IPS-18a (cell line): ENCODE measurements at regions not wholly inside any gene's neighbourhood (a gene's known extent, or its start where the extent isn't known, plus 50 kb on each side); places are given as distances from the start of the nearest gene placed in this dataset.
A peak's percentile ranks its signal among the peaks of the same experiment; 100 is the strongest.

Experiments
- H3K27ac ChIP-seq: one replicate; pipeline ENCODE4 v1.5.1; 2013; ENCODE audit warnings: low read length
- H3K27me3 ChIP-seq: one replicate; pipeline ENCODE4 v1.6.1; 2013; ENCODE audit warnings: mild to moderate bottlenecking, low read length; ENCODE audit not compliant: control insufficient read depth, insufficient read depth
- H3K36me3 ChIP-seq: one replicate; pipeline ENCODE4 v1.6.1; 2013; ENCODE audit warnings: low read depth, low read length; ENCODE audit not compliant: control insufficient read depth
- H3K4me1 ChIP-seq: one replicate; pipeline ENCODE4 v1.6.1; 2013; ENCODE audit warnings: low read depth, low read length; ENCODE audit not compliant: control insufficient read depth
- H3K4me3 ChIP-seq: one replicate; pipeline ENCODE4 v1.5.1; 2013; ENCODE audit warnings: low read length
- H3K9ac ChIP-seq: one replicate; pipeline ENCODE4 v1.6.1; 2013; ENCODE audit warnings: mild to moderate bottlenecking, low read length, moderate library complexity
- H3K9me3 ChIP-seq: one replicate; pipeline ENCODE4 v1.6.1; 2013; ENCODE audit warnings: low read depth, low read length; ENCODE audit not compliant: control insufficient read depth

GRCh38 chr5:145178641-145179523 lies 656.3 kb downstream of the PRELID2 start:
- Histone ChIP-seq H3K4me1 (peaks cover 28% of the 10 kb centered on the region), H3K9me3 (no peaks in the 10 kb centered on the region), H3K36me3 (no peaks in the 10 kb centered on the region), H3K4me3 (peak overlapping the region; percentile 38), H3K27ac (peak overlapping the region; percentile 44), H3K9ac (peak overlapping the region; percentile 35), H3K27me3 (no peaks in the 10 kb centered on the region)

GRCh38 chr5:145176041-145176440 lies 659.1 kb downstream of the PRELID2 start:
- Histone ChIP-seq H3K36me3 (no peaks in the 10 kb centered on the region), H3K4me1 (peaks cover 28% of the 10 kb centered on the region)

GRCh38 chr5:145166110-145166509 lies 669.0 kb downstream of the PRELID2 start:
- Histone ChIP-seq H3K4me1 (no peaks in the 10 kb centered on the region), H3K9ac (no peak overlapping the region), H3K27me3 (peaks cover 11% of the 10 kb centered on the region), H3K36me3 (no peaks in the 10 kb centered on the region), H3K9me3 (no peaks in the 10 kb centered on the region), H3K27ac (no peak overlapping the region), H3K4me3 (no peak overlapping the region)

More at GRCh38 chr5:145176041-145176440, 659.1 kb downstream of the PRELID2 start:
- Histone ChIP-seq H3K27me3 (no peaks in the 10 kb centered on the region), H3K4me3 (no peak overlapping the region), H3K27ac (no peak overlapping the region), H3K9me3 (no peaks in the 10 kb centered on the region), H3K9ac (no peak overlapping the region)

DNA sequence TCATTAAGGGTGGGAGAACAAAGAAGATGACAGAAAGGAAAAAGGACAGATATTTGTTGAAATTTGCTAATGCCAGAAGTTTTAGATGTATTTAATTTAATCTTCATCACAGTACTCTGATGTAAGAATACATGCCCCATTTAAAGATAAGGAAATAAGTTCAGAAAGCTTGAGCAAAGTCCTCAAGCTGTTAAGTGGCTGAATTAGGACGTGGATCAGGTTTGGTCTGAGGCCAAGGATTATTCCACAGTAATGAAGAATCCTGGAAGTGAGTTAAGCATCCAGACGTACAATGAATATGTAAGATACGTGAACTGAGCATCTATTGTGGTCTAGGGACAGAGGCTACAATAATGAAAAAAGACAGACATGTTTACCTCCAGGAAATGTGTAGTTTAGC lies 671.3 kb downstream of the PRELID2 start:
- Histone ChIP-seq H3K27ac (no peak overlapping the region), H3K4me3 (no peak overlapping the region), H3K9me3 (no peaks in the 10 kb centered on the region), H3K9ac (no peak overlapping the region), H3K27me3 (peaks cover 34% of the 10 kb centered on the region), H3K4me1 (peaks cover 11% of the 10 kb centered on the region), H3K36me3 (no peaks in the 10 kb centered on the region)

DNA sequence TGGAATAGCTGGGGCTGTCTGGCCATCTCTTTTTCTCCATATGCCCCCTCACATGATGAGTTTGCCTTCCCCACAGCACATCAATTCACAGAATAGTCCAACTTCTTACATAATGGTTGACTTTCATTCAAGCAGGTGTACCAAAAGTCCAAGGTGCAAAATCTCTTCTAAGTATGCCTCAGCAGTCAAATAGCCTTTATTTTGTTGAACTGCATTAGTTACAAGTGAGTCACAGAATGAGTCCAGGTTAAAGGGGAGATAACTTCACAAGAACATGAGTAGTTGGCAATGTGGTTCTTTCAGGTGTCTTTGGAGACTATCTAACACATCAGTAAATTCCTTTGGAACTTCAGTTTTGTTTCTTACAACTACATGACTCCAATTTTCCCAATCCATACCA lies 672.5 kb downstream of the PRELID2 start:
- H3K9me3 ChIP-seq = no peaks in the 10 kb centered on the region
- H3K4me1 ChIP-seq = peaks cover 23% of the 10 kb centered on the region
- H3K4me3 ChIP-seq = no peak overlapping the region
- H3K9ac ChIP-seq = no peak overlapping the region
- H3K27me3 ChIP-seq = peaks cover 46% of the 10 kb centered on the region
- no peak overlapping the region for H3K27ac ChIP-seq
- H3K36me3 ChIP-seq = no peaks in the 10 kb centered on the region

- Histone ChIP-seq H3K4me3 (no peak overlapping the region), H3K4me1 (peaks cover 28% of the 10 kb centered on the region), H3K27ac (no peak overlapping the region), H3K9ac (no peak overlapping the region), H3K27me3 (peaks cover 56% of the 10 kb centered on the region), H3K36me3 (no peaks in the 10 kb centered on the region), H3K9me3 (no peaks in the 10 kb centered on the region)
These were observed 673.8 kb downstream of the PRELID2 start for GRCh38 chr5:145161391-145161790.

- no peak overlapping the region for H3K9ac ChIP-seq
- H3K27me3 ChIP-seq = peaks cover 56% of the 10 kb centered on the region
- no peak overlapping the region for H3K4me3 ChIP-seq
- H3K36me3 ChIP-seq = no peaks in the 10 kb centered on the region
- H3K27ac ChIP-seq = no peak overlapping the region
- H3K9me3 ChIP-seq = no peaks in the 10 kb centered on the region
- H3K4me1 ChIP-seq = peaks cover 28% of the 10 kb centered on the region
These were observed 674.5 kb downstream of the PRELID2 start for GRCh38 chr5:145160679-145161078.

- peak overlapping the region; percentile 4 for H3K4me3 ChIP-seq
- peaks cover 28% of the 10 kb centered on the region for H3K4me1 ChIP-seq
- H3K27me3 ChIP-seq = peaks cover 58% of the 10 kb centered on the region
- no peaks in the 10 kb centered on the region for H3K9me3 ChIP-seq
- H3K27ac ChIP-seq = no peak overlapping the region
- no peaks in the 10 kb centered on the region for H3K36me3 ChIP-seq
- H3K9ac ChIP-seq = no peak overlapping the region
These were observed 676.4 kb downstream of the PRELID2 start for GRCh38 chr5:145158730-145159129.

DNA sequence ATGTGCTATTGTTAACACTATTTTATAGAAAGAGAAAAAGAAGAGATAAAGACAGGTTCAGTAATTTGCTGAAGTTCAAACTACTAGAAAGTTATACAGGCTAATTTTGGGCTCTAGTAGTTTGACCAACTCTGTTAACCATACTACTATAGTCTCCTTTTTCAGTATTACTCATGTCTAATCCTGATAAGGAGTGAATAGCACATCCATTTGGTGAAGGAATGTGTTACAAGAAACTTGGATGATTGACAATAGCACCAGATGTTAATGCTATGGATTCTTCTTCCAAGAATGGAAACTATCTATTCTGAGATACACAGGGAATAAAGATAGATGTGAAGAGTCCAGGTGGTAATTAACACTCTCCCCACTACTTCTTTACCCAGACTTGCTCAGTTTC lies 677.3 kb downstream of the PRELID2 start:
- H3K9me3 ChIP-seq = no peaks in the 10 kb centered on the region
- no peak overlapping the region for H3K9ac ChIP-seq
- H3K4me3 ChIP-seq = no peak overlapping the region
- H3K27me3 ChIP-seq = peaks cover 56% of the 10 kb centered on the region
- no peak overlapping the region for H3K27ac ChIP-seq
- peaks cover 28% of the 10 kb centered on the region for H3K4me1 ChIP-seq
- no peaks in the 10 kb centered on the region for H3K36me3 ChIP-seq

DNA sequence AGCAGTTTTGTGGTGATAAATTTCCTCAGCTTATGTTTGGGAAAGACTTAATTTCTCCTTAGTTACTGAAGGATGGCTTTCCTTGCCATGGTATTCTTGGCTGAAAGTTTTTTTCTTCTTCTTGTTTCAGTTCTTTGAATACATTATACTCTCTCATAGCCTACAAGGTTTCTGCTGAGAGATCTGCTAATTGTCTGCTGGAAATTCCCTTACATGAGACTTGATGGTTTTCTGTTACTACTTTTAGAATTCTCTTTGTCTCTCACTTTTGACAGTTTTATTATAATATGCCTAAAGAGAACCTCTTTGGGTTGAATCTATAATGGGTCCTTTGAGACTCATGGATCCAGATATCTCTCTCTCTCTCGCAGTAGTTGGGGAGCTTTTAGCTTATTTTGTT lies 693.6 kb downstream of the PRELID2 start:
- H3K9me3 ChIP-seq = no peaks in the 10 kb centered on the region
- H3K9ac ChIP-seq = no peak overlapping the region
- no peak overlapping the region for H3K27ac ChIP-seq
- H3K27me3 ChIP-seq = no peaks in the 10 kb centered on the region
- no peaks in the 10 kb centered on the region for H3K36me3 ChIP-seq
- no peak overlapping the region for H3K4me3 ChIP-seq
- H3K4me1 ChIP-seq = peaks cover 7% of the 10 kb centered on the region

DNA sequence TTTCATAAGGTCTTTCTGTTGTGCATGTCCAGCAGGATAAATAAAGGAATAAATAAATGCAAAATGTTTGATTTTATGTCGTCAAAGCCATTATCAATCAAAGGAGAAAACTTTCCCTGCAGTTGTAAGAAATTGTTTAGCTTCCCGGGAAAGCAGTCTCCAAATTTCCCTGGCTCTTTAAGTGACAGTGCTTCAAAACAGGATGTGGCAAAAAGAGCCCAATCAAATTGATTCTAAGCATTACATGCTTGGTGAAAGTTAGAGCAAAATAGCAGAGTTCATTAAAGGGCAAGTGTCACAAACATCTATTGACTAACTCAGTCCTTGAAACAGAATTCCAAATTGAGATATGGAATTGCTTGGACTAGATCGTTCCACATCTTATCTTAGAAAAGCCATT lies 704.1 kb downstream of the PRELID2 start:
- Histone ChIP-seq H3K36me3 (no peaks in the 10 kb centered on the region), H3K9ac (no peak overlapping the region), H3K27me3 (no peaks in the 10 kb centered on the region), H3K4me1 (peaks cover 9% of the 10 kb centered on the region), H3K4me3 (no peak overlapping the region), H3K9me3 (no peaks in the 10 kb centered on the region), H3K27ac (no peak overlapping the region)

- H3K9ac ChIP-seq = no peak overlapping the region
- H3K9me3 ChIP-seq = no peaks in the 10 kb centered on the region
- H3K27ac ChIP-seq = no peak overlapping the region
- no peaks in the 10 kb centered on the region for H3K27me3 ChIP-seq
- H3K36me3 ChIP-seq = no peaks in the 10 kb centered on the region
- no peak overlapping the region for H3K4me3 ChIP-seq
- peaks cover 9% of the 10 kb centered on the region for H3K4me1 ChIP-seq
These were observed 705.3 kb downstream of the PRELID2 start for GRCh38 chr5:145129797-145130196.
